ENCODE measurements at regions not wholly inside any gene's neighbourhood (a gene's known extent, or its start where the extent isn't known, plus 50 kb on each side); places are given as distances from the start of the nearest gene placed in this dataset.

- H3K4me3 ChIP-seq (ENCODE audit: low read depth, low read length): no peak overlapping the region
- no peak for TF ChIP-seq CTCF (IDR thresholded peaks at IDR 0.05; ENCODE audit: low read depth, low read length)
Observed at GRCh38 chr11:56898856-56899255, 89.9 kb upstream of the OR5AK2 start.

GRCh38 chr11:56890584-56891305, 98.0 kb upstream of the OR5AK2 start:
- TF ChIP-seq CTCF (IDR thresholded peaks at IDR 0.05; ENCODE audit: low read depth, low read length): no peak
- H3K4me3 ChIP-seq (ENCODE audit: low read depth, low read length): no peak overlapping the region

- no peak overlapping the region for H3K4me3 ChIP-seq (ENCODE audit: low read depth, low read length)
- no peak for TF ChIP-seq CTCF (IDR thresholded peaks at IDR 0.05; ENCODE audit: low read depth, low read length)
Observed at GRCh38 chr11:56889986-56890385, 98.7 kb upstream of the OR5AK2 start.

GRCh38 chr11:56887940-56888339, 100.8 kb upstream of the OR5AK2 start:
- TF ChIP-seq CTCF (IDR thresholded peaks at IDR 0.05; ENCODE audit: low read depth, low read length): no peak
- no peak overlapping the region for H3K4me3 ChIP-seq (ENCODE audit: low read depth, low read length)

GRCh38 chr11:56886455-56886854, 102.3 kb upstream of the OR5AK2 start:
- no peak for TF ChIP-seq CTCF (IDR thresholded peaks at IDR 0.05; ENCODE audit: low read depth, low read length)
- H3K4me3 ChIP-seq (ENCODE audit: low read depth, low read length): no peak overlapping the region

- no peak overlapping the region for H3K4me3 ChIP-seq (ENCODE audit: low read depth, low read length)
- TF ChIP-seq CTCF (IDR thresholded peaks at IDR 0.05; ENCODE audit: low read depth, low read length): no peak
Observed at GRCh38 chr11:56885854-56886253, 102.9 kb upstream of the OR5AK2 start.

- no peak for TF ChIP-seq CTCF (IDR thresholded peaks at IDR 0.05; ENCODE audit: low read depth, low read length)
Observed at GRCh38 chr11:56885177-56885576, 103.5 kb upstream of the OR5AK2 start.

More at GRCh38 chr11:56885177-56885576, 103.5 kb upstream of the OR5AK2 start:
- H3K4me3 ChIP-seq (ENCODE audit: low read depth, low read length): no peak overlapping the region

Data from WI38 (cell line).